HCT116 (cell line): ENCODE measurements at regions not wholly inside any gene's neighbourhood (a gene's known extent, or its start where the extent isn't known, plus 50 kb on each side); places are given as distances from the start of the nearest gene placed in this dataset.

Experiments used
- ATAC-seq: fragments of 200-7000 bp; cut with Tn5 transposase; 2 replicates; pipeline ENCODE4 v1.9.1; 2020; ENCODE audit warnings: mild to moderate bottlenecking, moderate library complexity
- BruUV-seq: library from RNA; stranded (reverse); fragments of 400-500 nt; replicated peaks from 2 replicates; lab custom pipeline; 2021; lab: Mats Ljungman, UMichigan
- CTCF ChIA-PET: fragments of 300-600 bp; sonication (Branson Sonifier 250); formaldehyde crosslinking; loops from one replicate; lab custom pipeline; 2021; ENCODE audit warnings: antibody characterized with exemption; lab: Charles Lee
- POLR2A ChIA-PET: fragments of 300-600, 350-600 bp; sonication (Branson Sonifier 250); formaldehyde crosslinking; loops from one replicate; lab custom pipeline; 2021; ENCODE audit warnings: antibody characterized with exemption; lab: Charles Lee
- RAD21 ChIA-PET, 2 experiments: fragments of 300-600 bp; sonication (Branson Sonifier 250); formaldehyde crosslinking; loops; one replicate each; lab custom pipeline; 2023; ENCODE audit warnings: low total read pairs in 2 of 2; ENCODE audit not compliant: uncharacterized antibody in 2 of 2, unreplicated experiment in 2 of 2, low non-redundant PET in 1 of 2; lab: Charles Lee
- DNase-seq: peaks from one replicate; pipeline ENCODE4 v3.0.0-alpha.2; 2010; ENCODE audit warnings: low read depth, low spot score
- H2AFZ ChIP-seq: fragments of 200-600 bp; shearing (Covaris generic), sonication (generic); 2 replicates; pipeline ENCODE4 v1.6.1; 2017; ENCODE audit warnings: low read depth, mixed run types, mixed read lengths, antibody characterized with exemption, low read length; ENCODE audit not compliant: poor library complexity, severe bottlenecking
- H3K27ac ChIP-seq: 2 replicates; pipeline ENCODE4 v1.5.1; 2012; ENCODE audit warnings: low read depth, low read length
- H3K27me3 ChIP-seq: fragments of 200-600 bp; sonication (generic); 2 replicates; pipeline ENCODE4 v1.6.1; 2016; ENCODE audit warnings: mixed run types, low read length, mixed read lengths; ENCODE audit not compliant: insufficient read depth
- H3K36me3 ChIP-seq, 2 experiments: fragments of 200-500 bp in 1 of 2; fragments of 200-600 bp in 1 of 2; sonication (Bioruptor generic) in 1 of 2; sonication (generic) in 1 of 2; 2 replicates each; pipeline versions ENCODE4 v1.5.1 to v1.6.1; 2014 to 2016; ENCODE audit warnings: low read length in 2 of 2, inconsistent platforms in 1 of 2, mixed read lengths in 1 of 2, mixed run types in 1 of 2; ENCODE audit not compliant: insufficient read depth in 2 of 2, control insufficient read depth in 1 of 2
- H3K4me1 ChIP-seq, 2 experiments: fragments of 200-600 bp in 1 of 2; sonication (generic) in 1 of 2; 2 replicates each; pipeline versions ENCODE4 v1.5.1 to v1.6.1; 2012 to 2017; ENCODE audit warnings: low read length in 2 of 2, inconsistent platforms in 1 of 2, mild to moderate bottlenecking in 1 of 2, mixed read lengths in 1 of 2, mixed run types in 1 of 2, moderate library complexity in 1 of 2; ENCODE audit not compliant: insufficient read depth in 2 of 2, control insufficient read depth in 1 of 2
- H3K4me2 ChIP-seq: fragments of 200-600 bp; sonication (generic); 2 replicates; pipeline ENCODE4 v1.6.1; 2017; ENCODE audit warnings: mixed run types, low read length, mixed read lengths
- H3K4me3 ChIP-seq, 2 experiments: fragments of 200-600 bp in 1 of 2; sonication (generic) in 1 of 2; replicated peaks in 1 of 2; 2 replicates each; pipeline ENCODE4 v1.5.1; 2011 to 2016; ENCODE audit warnings: low read length in 2 of 2, control low read depth in 1 of 2, low read depth in 1 of 2, mild to moderate bottlenecking in 1 of 2, mixed read lengths in 1 of 2, mixed run types in 1 of 2
- H3K79me2 ChIP-seq: fragments of 200-600 bp; sonication (generic); 2 replicates; pipeline ENCODE4 v1.6.1; 2017; ENCODE audit warnings: mild to moderate bottlenecking, mixed run types, low read length, moderate library complexity, mixed read lengths; ENCODE audit not compliant: insufficient read depth
- H3K9ac ChIP-seq: fragments of 200-600 bp; sonication (generic); 2 replicates; pipeline ENCODE4 v1.6.1; 2016; ENCODE audit warnings: low read length, mixed read lengths
- H3K9me2 ChIP-seq: fragments of 200-600 bp; sonication (generic), shearing (Covaris generic); 2 replicates; pipeline ENCODE4 v1.6.1; 2017; ENCODE audit warnings: mixed run types, mild to moderate bottlenecking, moderate library complexity; ENCODE audit not compliant: insufficient read depth
- H3K9me3 ChIP-seq, 2 experiments: fragments of 200-500 bp in 1 of 2; fragments of 200-600 bp in 1 of 2; sonication (Bioruptor generic) in 1 of 2; sonication (generic) in 1 of 2; 2 replicates each; pipeline ENCODE4 v1.6.1; 2014 to 2017; ENCODE audit warnings: low read length in 2 of 2, mixed read lengths in 2 of 2, inconsistent platforms in 1 of 2, low read depth in 1 of 2, mild to moderate bottlenecking in 1 of 2, mixed run types in 1 of 2, moderate library complexity in 1 of 2; ENCODE audit not compliant: control insufficient read depth in 1 of 2, insufficient read depth in 1 of 2
- H4K20me1 ChIP-seq: fragments of 200-600 bp; sonication (generic), shearing (Covaris generic); 2 replicates; pipeline ENCODE4 v1.6.1; 2017; ENCODE audit warnings: mixed run types, mild to moderate bottlenecking, moderate library complexity; ENCODE audit not compliant: insufficient read depth
- EZH2phosphoT487 ChIP-seq: fragments of 200-600 bp; IDR thresholded peaks from 2 replicates; pipeline ENCODE4 v1.6.1; 2018; ENCODE audit warnings: antibody characterized with exemption, borderline replicate concordance
- MAX ChIP-seq: IDR thresholded peaks from 2 replicates; pipeline ENCODE4 v1.6.1; 2012
- REST ChIP-seq: IDR thresholded peaks from 2 replicates; pipeline ENCODE4 v1.6.1; 2012; ENCODE audit warnings: low read depth
- SP1 ChIP-seq: IDR thresholded peaks from 2 replicates; pipeline ENCODE4 v1.6.1; 2012; ENCODE audit warnings: low read depth
- ZBTB33 ChIP-seq: IDR thresholded peaks from 2 replicates; pipeline ENCODE4 v1.6.1; 2011; ENCODE audit warnings: mild to moderate bottlenecking, low read length, moderate library complexity; ENCODE audit not compliant: insufficient replicate concordance; ENCODE audit errors: extremely low read depth
- ZFX ChIP-seq: fragments of 450-650 bp; IDR thresholded peaks from 2 replicates; pipeline ENCODE4 v1.6.1; 2017
- intact Hi-C: fragments of 100-400 bp; cut with micrococcal nuclease; formaldehyde crosslinking; loops from 2 replicates; pipeline ENCODE4 v1.10.0; 2022

- ChIA-PET RAD21 (no interaction called here), CTCF (no interaction called here), POLR2A (no interaction called here)
- no peak for ATAC-seq
- Histone ChIP-seq H3K79me2 (no peaks in the 10 kb centered on the region), H3K9ac (no peak overlapping the region), H3K9me2 (no peaks in the 10 kb centered on the region), H4K20me1 (no peaks in the 10 kb centered on the region), H3K4me1 (no peaks in the 10 kb centered on the region), H3K4me3 (no peak overlapping the region), H3K36me3 (no peaks in the 10 kb centered on the region), H3K4me2 (no peak overlapping the region), H3K9me3 (no peaks in the 10 kb centered on the region), H2AFZ (no peak overlapping the region), H3K27me3 (no peaks in the 10 kb centered on the region), H3K27ac (no peak overlapping the region)
- intact Hi-C loops: no loop called here
- no TSS peak for BruUV-seq
- no peak for TF ChIP-seq MAX
- no peak for TF ChIP-seq SP1
- no peak for TF ChIP-seq EZH2phosphoT487
- TF ChIP-seq ZBTB33: no peak
- no peak for TF ChIP-seq REST
- TF ChIP-seq ZFX: no peak
- DNase-seq: no peak
Observed at GRCh38 chr2:82731824-82732223, 1727.3 kb downstream of the SUCLG1 start.
